ENCODE measurements at regions not wholly inside any gene's neighbourhood (a gene's known extent, or its start where the extent isn't known, plus 50 kb on each side); places are given as distances from the start of the nearest gene placed in this dataset.

- Histone ChIP-seq H3K9ac (ENCODE audit: control insufficient read depth, insufficient read depth, low read length) (no peak overlapping the region), H4K20me1 (ENCODE audit: control insufficient read depth, insufficient read depth) (no peaks in the 10 kb centered on the region), H3K4me2 (ENCODE audit: control insufficient read depth, insufficient read depth) (no peak overlapping the region), H3K36me3 (ENCODE audit: control insufficient read depth in 2 of 2, insufficient read depth in 2 of 2, low read length in 1 of 2) (no peaks in the 10 kb centered on the region), H3K79me2 (ENCODE audit: control insufficient read depth, insufficient read depth, low read length) (no peaks in the 10 kb centered on the region), H3K27ac (ENCODE audit: control insufficient read depth, insufficient read depth) (no peak overlapping the region), H3K4me1 (ENCODE audit: control insufficient read depth, insufficient read depth, low read length) (no peaks in the 10 kb centered on the region), H2AFZ (ENCODE audit: control insufficient read depth, low read depth, low read length) (no peak overlapping the region), H3K27me3 (replicated peaks in 1 of 2; ENCODE audit: control insufficient read depth in 2 of 2, insufficient read depth in 2 of 2, low read length in 1 of 2) (no peaks in the 10 kb centered on the region), H3K4me3 (no peak overlapping the region), H3K9me3 (replicated peaks; ENCODE audit: control insufficient read depth, insufficient read depth, low read length) (no peaks in the 10 kb centered on the region)
- CTCF ChIA-PET: interaction anchor here (0.9 to 1.9 kb wide), 2 partner anchors 142 to 338 kb away, joined by 4 to 8 read pairs; partner anchors contain the start of gene SCG2
- POLR2A ChIA-PET: no interaction called here
- RAD21 ChIA-PET (ENCODE audit: unreplicated experiment): no interaction called here
- no peak for DNase-seq (ENCODE audit: low read depth, low spot score)
- FAIRE-seq: no peak
- ATAC-seq: no peak
- BruUV-seq (replicated peaks): no TSS peak
- in situ Hi-C loops (cut with MboI): no loop called here
- SMC1A ChIA-PET (ENCODE audit: uncharacterized antibody, unreplicated experiment): interaction anchor here (1.2 kb wide), 1 partner anchor 269 kb away, joined by 3 read pairs; no protein-coding TSS in a partner anchor
- TF ChIP-seq MYB (IDR thresholded peaks at IDR 0.05; ENCODE audit: borderline replicate concordance, low read depth, low read length) (no peak), ZNF622 (IDR thresholded peaks at IDR 0.05) (no peak), IRF3 (IDR thresholded peaks at IDR 0.05) (no peak), PML (IDR thresholded peaks at IDR 0.05; ENCODE audit: low read length) (no peak), JUND (IDR thresholded peaks at IDR 0.05; ENCODE audit: low read depth, low read length) (no peak), TCF7 (IDR thresholded peaks at IDR 0.05; ENCODE audit: borderline replicate concordance) (no peak), HDGF (IDR thresholded peaks at IDR 0.05) (no peak), ZNF217 (IDR thresholded peaks at IDR 0.05) (no peak), NFYB (IDR thresholded peaks at IDR 0.05; ENCODE audit: insufficient read depth, low read depth, low read length) (no peak), NR2C2 (IDR thresholded peaks at IDR 0.05; ENCODE audit: borderline replicate concordance, control insufficient read depth, insufficient read length, low read depth) (no peak), E2F8 (IDR thresholded peaks at IDR 0.05; ENCODE audit: low read depth, partially characterized antibody) (no peak)
- TF ChIP-seq, protein P1, sequence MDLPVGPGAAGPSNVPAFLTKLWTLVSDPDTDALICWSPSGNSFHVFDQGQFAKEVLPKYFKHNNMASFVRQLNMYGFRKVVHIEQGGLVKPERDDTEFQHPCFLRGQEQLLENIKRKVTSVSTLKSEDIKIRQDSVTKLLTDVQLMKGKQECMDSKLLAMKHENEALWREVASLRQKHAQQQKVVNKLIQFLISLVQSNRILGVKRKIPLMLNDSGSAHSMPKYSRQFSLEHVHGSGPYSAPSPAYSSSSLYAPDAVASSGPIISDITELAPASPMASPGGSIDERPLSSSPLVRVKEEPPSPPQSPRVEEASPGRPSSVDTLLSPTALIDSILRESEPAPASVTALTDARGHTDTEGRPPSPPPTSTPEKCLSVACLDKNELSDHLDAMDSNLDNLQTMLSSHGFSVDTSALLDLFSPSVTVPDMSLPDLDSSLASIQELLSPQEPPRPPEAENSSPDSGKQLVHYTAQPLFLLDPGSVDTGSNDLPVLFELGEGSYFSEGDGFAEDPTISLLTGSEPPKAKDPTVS (IDR thresholded peaks at IDR 0.05; ENCODE audit: low read depth, low read length): no peak
- TF ChIP-seq, protein P2, sequence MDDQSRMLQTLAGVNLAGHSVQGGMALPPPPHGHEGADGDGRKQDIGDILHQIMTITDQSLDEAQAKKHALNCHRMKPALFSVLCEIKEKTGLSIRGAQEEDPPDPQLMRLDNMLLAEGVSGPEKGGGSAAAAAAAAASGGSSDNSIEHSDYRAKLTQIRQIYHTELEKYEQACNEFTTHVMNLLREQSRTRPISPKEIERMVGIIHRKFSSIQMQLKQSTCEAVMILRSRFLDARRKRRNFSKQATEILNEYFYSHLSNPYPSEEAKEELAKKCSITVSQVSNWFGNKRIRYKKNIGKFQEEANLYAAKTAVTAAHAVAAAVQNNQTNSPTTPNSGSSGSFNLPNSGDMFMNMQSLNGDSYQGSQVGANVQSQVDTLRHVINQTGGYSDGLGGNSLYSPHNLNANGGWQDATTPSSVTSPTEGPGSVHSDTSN (IDR thresholded peaks at IDR 0.05; ENCODE audit: insufficient replicate concordance, low read depth, low read length): no peak
- 0% methylated on average over 1 of the region's 1 CpG for WGBS (ENCODE audit: insufficient coverage, insufficient replicate concordance, low lambda C conversion rate, missing lambda C conversion rate)
- intact Hi-C loops (cut with micrococcal nuclease; ENCODE audit: unreplicated experiment): no loop called here
These were observed 142.0 kb downstream of the SCG2 start for GRCh38 chr2:223460209-223460608.

Data from GM12878 (cell line).